ENCODE measurements at regions not wholly inside any gene's neighbourhood (a gene's known extent, or its start where the extent isn't known, plus 50 kb on each side); places are given as distances from the start of the nearest gene placed in this dataset.

- no peak for TF ChIP-seq CTCF (IDR thresholded peaks at IDR 0.05)
- TF ChIP-seq POLR2A (IDR thresholded peaks at IDR 0.05) = no peak
Observed at GRCh38 chr2:234409590-234409989, 87.3 kb downstream of the ARL4C start.
